T-helper 22 cell (primary cell): ENCODE measurements at regions not wholly inside any gene's neighbourhood (a gene's known extent, or its start where the extent isn't known, plus 50 kb on each side); places are given as distances from the start of the nearest gene placed in this dataset.
"Not testable (repeated sequence)": the region's sequence is repeated elsewhere in the genome, so short reads cannot be mapped to it uniquely, and the experiment has no call there.

ENCODE experiments used
- DNase-seq: peaks from one replicate; pipeline ENCODE4 v3.0.0-alpha.2; 2020; ENCODE audit warnings: low read depth

DNA sequence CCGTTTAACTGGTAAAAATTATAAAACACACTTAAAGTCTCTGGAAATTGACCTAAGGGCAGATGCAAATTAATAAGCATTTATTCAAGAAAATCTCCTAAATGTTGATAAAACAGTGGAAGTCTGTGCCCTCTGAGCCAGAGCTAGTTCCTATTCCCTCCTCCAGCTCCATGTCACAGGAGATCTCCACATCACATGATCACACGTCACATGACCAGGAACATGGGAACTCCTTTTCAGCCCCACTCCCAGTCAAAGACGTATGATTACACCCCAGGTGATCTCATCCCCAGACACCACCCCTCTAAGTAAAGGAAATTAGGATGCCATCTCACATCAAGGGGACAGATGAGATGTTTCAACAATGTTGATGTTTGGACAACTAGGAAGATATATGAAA is 237.7 kb upstream of the FRG1 start:
- not testable (repeated sequence) for DNase-seq

DNA sequence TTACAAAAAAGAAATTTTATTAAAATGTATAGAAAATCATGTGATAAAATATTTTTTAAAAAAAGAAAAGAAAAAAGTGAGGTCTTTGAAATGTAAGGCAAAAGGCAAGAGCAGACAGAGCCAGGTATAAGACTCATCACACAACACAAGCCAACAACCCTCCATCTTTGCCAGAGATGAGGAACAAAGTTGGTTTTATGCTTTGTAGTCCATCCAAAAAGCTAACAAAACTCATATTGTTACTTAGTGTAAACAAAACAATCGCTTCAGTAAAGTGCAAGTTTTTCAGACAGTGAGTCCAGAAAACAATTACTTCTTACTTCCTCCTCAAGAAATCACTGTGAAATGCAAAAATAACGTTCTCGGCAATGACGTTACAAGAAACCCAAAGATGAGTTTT is 233.9 kb upstream of the FRG1 start:
- DNase-seq: not testable (repeated sequence)

DNA sequence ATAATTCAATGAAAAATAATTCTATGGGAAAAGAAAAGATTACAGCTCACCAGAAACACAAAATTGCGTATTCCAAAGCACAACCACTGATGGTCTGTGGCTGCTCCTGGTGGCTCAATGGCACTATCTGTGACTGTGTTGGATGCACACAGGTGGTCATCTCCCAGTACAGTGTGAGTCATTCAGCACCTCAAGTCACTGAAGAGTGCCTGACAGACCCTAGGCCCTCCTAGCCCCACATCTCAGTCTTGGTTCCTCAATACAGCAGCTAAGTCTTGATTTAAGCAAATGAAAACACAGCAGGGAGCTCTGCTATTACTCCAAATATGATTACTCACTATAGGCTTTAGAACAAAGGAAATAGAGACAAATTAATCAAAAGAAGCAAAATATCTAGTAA is 233.4 kb upstream of the FRG1 start:
- DNase-seq: not testable (repeated sequence)

- DNase-seq: not testable (repeated sequence)
Measured at GRCh38 chr4:189711956-189712355, 228.7 kb upstream of the FRG1 start.

DNA sequence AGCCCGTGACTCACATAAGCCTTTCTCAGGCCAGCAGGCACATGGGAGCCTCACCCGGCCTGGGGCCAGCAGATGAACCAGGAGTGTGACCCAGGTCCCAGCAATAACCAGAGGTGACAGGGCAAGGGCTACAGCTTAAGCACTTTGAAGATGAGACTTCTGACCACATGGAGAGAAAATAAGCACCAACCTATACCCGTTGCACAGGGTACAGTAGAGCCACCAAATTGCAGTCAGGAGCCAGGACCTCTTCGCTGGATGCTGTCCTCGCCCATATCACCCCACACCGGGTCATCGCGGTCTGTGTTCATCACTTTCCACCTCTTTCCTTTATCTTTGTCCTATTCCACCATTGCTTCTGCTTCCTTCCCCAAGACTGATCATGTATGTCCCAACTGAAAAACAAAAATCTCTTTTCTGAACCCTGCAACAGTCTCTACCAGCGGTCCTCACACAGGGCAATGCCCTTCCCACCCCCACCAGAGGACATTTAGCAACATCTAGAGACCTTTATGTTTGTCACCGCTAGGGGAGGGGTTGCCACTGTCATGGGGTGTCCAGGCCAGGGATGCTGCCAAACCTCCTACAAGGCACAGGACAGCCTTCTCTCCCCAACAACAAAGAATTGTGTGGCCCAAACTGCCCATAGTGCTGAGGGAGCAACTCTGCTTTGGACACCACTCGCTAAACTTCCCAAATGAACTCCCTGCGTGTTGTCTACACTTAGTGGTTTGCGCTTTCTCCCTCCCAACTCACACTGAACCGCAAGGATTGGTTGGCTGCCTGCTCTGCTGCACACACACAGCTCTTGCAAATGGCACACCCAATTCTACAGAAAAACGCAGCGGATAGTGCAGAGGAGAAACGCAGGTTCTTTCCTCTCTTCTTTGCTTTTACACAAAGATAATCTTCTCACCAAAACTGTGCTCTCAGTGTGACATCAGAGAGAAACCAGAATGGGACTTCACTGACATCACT is 219.4 kb upstream of the FRG1 start:
- not testable (repeated sequence) for DNase-seq

DNA sequence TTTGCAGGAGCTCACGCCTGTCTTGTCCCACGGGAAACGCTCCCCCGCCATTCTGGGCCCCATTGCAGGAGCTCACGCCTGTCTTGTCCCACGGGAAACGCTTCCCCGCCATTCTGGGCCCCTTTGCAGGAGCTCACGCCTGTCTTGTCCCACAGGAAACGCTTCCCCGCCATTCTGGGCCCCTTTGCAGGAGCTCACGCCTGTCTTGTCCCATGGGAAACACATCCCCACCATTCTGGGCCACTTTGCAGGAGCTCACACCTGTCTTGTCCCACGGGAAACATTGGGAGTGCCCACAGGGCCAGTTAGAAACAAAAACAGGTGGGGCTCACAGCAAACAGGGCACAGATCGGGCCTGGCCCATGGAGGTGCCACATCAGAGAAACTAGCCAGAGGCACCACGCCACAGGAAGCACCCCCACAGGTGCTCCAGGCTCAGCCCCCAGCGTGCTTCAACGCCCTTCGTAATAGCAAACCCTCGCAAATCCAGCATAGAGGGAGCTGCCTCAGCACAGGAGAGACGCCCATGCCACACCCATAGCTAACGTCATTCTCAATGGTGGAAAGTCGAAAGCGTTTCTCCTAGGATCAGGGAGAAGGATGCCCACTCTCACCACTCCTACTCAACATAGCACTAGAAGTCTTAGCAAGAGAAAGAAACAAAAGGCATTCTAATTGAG is 218.2 kb upstream of the FRG1 start:
- not testable (repeated sequence) for DNase-seq

GRCh38 chr4:189727982-189728638 is 212.6 kb upstream of the FRG1 start:
- not testable (repeated sequence) for DNase-seq

GRCh38 chr4:189731989-189732388 is 208.7 kb upstream of the FRG1 start:
- DNase-seq: not testable (repeated sequence)

DNA sequence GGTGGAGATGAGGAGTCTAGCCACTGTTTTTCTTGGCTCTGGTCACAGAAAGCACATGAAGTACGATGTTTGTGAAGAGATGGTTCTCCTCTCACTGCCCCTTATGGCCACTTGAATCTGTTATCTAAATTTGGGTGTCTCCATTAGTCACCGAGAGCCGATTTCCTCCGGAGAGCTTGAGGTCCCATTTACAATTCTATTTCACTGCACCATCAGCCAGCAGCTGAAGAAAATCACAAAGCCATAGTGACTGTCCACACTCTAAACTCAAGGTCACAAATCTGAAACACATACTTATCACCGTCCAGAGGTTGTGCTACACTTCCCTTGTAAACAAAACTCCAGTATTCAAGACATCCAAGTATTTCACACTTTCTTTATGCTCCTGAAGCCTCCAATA is 207.2 kb upstream of the FRG1 start:
- not testable (repeated sequence) for DNase-seq

- DNase-seq: not testable (repeated sequence)
Measured at GRCh38 chr4:189734648-189735267, 205.9 kb upstream of the FRG1 start.

GRCh38 chr4:189736656-189737055 is 204.0 kb upstream of the FRG1 start:
- DNase-seq: not testable (repeated sequence)

DNA sequence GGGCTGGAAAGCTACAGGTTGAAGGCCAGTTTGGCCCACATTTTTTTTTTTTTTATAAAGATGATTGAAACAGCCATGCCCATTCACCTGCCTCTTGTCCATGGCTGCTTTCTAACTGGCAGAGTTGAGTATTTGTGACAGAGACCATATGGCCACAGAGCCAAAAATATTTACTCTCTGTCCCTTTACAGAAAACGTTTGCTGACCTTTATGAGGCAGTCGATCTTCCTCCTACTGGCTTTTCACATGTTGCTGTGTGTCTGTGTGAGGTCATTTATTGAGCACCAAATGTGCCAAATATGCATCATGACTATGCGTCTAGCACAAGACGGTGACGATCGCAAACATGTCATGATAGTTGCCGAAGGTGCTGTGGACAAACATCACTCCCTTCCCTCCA is 200.6 kb upstream of the FRG1 start:
- DNase-seq: not testable (repeated sequence)

DNA sequence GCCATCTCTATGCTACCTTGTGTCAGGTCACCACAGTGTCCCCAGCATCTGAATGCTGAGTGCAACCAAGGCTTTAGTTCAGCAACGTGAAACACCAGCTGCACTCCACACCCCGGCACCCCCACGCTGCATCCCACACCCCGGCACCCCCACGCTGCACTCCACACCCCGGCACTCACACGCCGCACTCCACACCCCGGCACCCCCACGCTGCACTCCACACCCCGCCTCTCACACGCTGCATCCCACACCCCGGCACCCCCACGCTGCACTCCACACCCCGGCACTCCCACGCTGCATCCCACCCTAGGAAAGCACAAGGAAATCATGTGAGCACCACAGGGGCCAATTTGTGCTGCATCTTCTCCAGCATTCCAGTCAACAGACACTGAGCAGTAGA is 199.8 kb upstream of the FRG1 start:
- DNase-seq: no peak

GRCh38 chr4:189753092-189753491 is 187.6 kb upstream of the FRG1 start:
- DNase-seq: not testable (repeated sequence)

GRCh38 chr4:189763583-189763982 is 177.1 kb upstream of the FRG1 start:
- DNase-seq: no peak

GRCh38 chr4:189765301-189765700 is 175.4 kb upstream of the FRG1 start:
- DNase-seq: no peak

- DNase-seq: no peak
Measured at GRCh38 chr4:189765736-189766135, 174.9 kb upstream of the FRG1 start.

DNA sequence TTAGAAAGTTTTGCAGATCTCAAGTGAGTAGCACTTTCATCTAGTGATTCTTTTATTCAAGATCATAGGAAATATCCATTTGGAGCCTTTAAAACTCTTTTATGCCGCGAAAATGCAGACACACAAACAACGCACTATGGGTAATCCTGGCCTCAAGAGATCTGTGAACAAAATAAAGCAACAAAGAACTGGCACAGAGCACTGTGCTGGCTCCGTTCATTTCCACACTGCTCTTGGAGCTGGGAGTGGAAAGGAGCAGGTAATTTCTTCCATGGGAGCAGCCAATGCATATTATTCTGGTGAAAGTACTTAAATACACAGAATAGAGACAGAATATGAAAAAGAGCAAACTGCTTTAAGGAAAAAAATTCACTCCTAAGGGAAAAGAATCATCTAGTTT is 172.7 kb upstream of the FRG1 start:
- no peak for DNase-seq

DNA sequence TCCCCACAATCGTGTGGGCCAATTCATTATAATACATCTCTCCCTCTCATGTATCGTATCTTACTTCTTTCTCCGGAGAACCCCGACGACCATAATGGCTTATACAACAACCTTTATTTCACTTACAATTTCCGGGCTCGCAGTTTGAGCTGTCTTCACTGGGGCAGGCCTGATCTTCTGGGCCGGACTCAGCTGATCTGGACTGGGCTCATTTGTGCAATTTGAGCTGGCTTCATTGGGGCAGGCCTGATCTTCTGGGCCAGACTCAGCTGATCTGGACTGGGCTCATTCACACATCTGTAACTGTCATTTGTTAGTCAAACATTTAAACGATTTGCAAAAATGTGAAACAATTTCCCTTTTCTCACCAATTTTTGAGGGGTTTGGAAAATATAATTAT is 171.5 kb upstream of the FRG1 start:
- no peak for DNase-seq

DNA sequence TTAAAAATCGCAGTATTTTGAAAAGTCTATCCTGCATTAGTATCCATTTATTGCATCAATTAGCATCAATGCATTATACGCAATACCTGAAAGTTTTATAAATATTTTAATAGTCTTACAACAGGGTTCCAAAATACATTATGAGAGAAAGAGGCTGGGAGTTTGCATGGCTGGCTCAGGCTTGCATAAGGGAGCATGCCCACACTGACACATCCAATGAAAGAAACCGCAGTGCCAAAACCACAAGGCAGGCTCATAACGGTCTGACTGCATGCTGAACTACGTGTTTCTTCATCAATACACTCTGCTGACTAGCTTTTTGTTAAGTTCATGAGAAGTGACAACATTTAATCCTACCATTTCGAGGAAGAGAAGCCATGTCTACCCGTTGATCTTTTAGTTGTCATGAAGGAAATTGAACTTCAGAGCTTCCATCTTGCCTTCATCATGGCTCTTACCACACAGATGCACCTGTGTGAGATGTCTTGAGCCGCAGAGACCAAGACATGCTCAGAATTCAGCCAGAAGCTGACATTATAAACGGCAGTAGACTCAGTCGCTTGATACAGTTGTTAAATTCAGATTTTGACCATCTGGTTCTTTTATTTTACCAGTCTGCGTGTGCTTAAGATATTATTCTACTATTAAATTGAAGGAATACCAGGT is 168.8 kb upstream of the FRG1 start:
- no peak for DNase-seq

GRCh38 chr4:189773909-189774308 is 166.8 kb upstream of the FRG1 start:
- DNase-seq: no peak
